Activated CD8-positive, alpha-beta memory T cell treated with anti-CD3 and anti-CD28 coated beads, Interleukin-2, amount 10 ng/mL, durations not matched to agents 7 days and 5 days (primary cell): ENCODE measurements at regions not wholly inside any gene's neighbourhood (a gene's known extent, or its start where the extent isn't known, plus 50 kb on each side); places are given as distances from the start of the nearest gene placed in this dataset.

Experiments
- ATAC-seq: fragments of 150-1000 bp; cut with Tn5 transposase; one replicate; pipeline ENCODE4 v1.10.0; 2021; ENCODE audit warnings: moderate library complexity
- CTCF ChIA-PET: fragments of 350-600 bp; sonication (Branson Sonifier 250); formaldehyde crosslinking; loops from one replicate; lab custom pipeline; 2021; ENCODE audit warnings: antibody characterized with exemption; lab: Charles Lee
- DNase-seq: peaks from one replicate; pipeline ENCODE4 v3.0.0-alpha.2; 2020
- H3K27ac Mint-ChIP-seq: one replicate; pipeline ENCODE4 v1.8.0; 2021; ENCODE audit warnings: mild to moderate bottlenecking, mixed read lengths
- H3K27me3 Mint-ChIP-seq: one replicate; pipeline ENCODE4 v1.8.0; 2021; ENCODE audit warnings: mixed read lengths
- H3K36me3 Mint-ChIP-seq: one replicate; pipeline ENCODE4 v1.8.0; 2021; ENCODE audit warnings: mild to moderate bottlenecking, mixed read lengths
- H3K4me1 Mint-ChIP-seq: one replicate; pipeline ENCODE4 v1.8.0; 2021; ENCODE audit warnings: mixed read lengths
- H3K4me3 Mint-ChIP-seq: one replicate; pipeline ENCODE4 v1.8.0; 2021; ENCODE audit warnings: mild to moderate bottlenecking, moderate library complexity, mixed read lengths
- H3K9me3 Mint-ChIP-seq: one replicate; pipeline ENCODE4 v1.8.0; 2022; ENCODE audit warnings: low read depth, mixed read lengths

GRCh38 chr15:72978223-72978622, 74.0 kb upstream of the NEO1 start:
- peaks cover 49% of the 10 kb centered on the region for H3K27me3 Mint-ChIP-seq
- no peaks in the 10 kb centered on the region for H3K9me3 Mint-ChIP-seq
- ATAC-seq (no peak), DNase-seq (no peak)
- H3K4me1 Mint-ChIP-seq, result no peaks in the 10 kb centered on the region
- no peak overlapping the region for H3K4me3 Mint-ChIP-seq
- CTCF ChIA-PET, result no interaction called here
- no peak overlapping the region for H3K27ac Mint-ChIP-seq
- H3K36me3 Mint-ChIP-seq, result no peaks in the 10 kb centered on the region

DNA sequence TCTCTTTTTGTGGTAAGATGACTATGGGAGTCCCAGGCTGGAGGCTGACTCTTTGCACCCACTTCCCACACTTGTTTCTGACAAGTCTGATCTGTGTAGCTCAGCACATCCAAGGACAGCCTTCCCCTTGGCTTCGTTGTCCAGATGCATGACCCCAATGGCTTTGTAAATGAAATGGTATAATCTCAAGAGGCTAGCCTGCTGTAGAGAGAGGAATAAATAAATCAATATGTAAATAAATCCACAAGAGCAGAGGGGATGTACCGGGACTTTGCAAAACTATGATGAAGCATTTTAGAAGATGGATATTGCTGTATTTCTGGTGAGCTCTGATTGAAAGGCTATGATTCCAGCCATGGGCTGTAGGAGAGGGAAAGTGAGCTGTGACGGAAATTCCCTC, 79.9 kb upstream of the NEO1 start:
- Mint-ChIP-seq H3K27ac (no peak overlapping the region), H3K27me3 (peaks cover 44% of the 10 kb centered on the region), H3K4me1 (no peaks in the 10 kb centered on the region), H3K4me3 (no peak overlapping the region), H3K36me3 (no peaks in the 10 kb centered on the region), H3K9me3 (no peaks in the 10 kb centered on the region)
- DNase-seq (no peak), ATAC-seq (no peak)
- CTCF ChIA-PET, result no interaction called here

DNA sequence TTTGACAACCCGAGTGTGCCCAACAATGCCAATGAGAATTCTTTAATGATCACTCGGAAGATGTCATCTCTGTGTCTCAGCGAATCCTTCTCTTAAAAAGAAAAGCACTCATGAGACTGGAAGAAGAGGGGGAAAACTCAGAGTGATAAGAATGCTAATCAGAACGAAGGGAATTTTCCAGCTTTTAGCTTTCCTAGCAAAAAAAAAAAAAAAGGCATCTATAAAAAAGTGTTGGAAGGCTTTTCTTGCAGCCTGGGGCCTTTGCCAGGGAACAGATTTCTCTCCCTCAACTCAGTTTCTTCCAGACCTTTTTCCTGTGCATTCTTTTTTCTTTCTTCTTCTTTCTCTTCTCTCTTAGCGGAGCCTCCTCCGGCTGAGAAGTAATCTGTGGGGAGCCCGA, 80.5 kb upstream of the NEO1 start:
- Mint-ChIP-seq H3K27ac (no peak overlapping the region), H3K36me3 (no peaks in the 10 kb centered on the region), H3K4me1 (no peaks in the 10 kb centered on the region), H3K4me3 (no peak overlapping the region), H3K27me3 (peaks cover 41% of the 10 kb centered on the region), H3K9me3 (no peaks in the 10 kb centered on the region)
- DNase-seq (no peak), ATAC-seq (no peak)
- CTCF ChIA-PET, result no interaction called here

GRCh38 chr15:72970933-72971760, 81.1 kb upstream of the NEO1 start:
- CTCF ChIA-PET, result no interaction called here
- ATAC-seq (no peak), DNase-seq (no peak)
- H3K9me3 Mint-ChIP-seq, result no peaks in the 10 kb centered on the region
- no peaks in the 10 kb centered on the region for H3K36me3 Mint-ChIP-seq
- H3K27ac Mint-ChIP-seq, result no peak overlapping the region
- no peak overlapping the region for H3K4me3 Mint-ChIP-seq
- H3K4me1 Mint-ChIP-seq, result no peaks in the 10 kb centered on the region
- peaks cover 42% of the 10 kb centered on the region for H3K27me3 Mint-ChIP-seq

GRCh38 chr15:72968531-72968922, 83.7 kb upstream of the NEO1 start:
- H3K27ac Mint-ChIP-seq, result no peak overlapping the region
- CTCF ChIA-PET, result no interaction called here
- no peak for ATAC-seq
- H3K4me1 Mint-ChIP-seq, result peaks cover 6% of the 10 kb centered on the region
- H3K4me3 Mint-ChIP-seq, result no peak overlapping the region
- H3K27me3 Mint-ChIP-seq, result peaks cover 42% of the 10 kb centered on the region
- H3K9me3 Mint-ChIP-seq, result no peaks in the 10 kb centered on the region
- DNase-seq, result no peak
- no peaks in the 10 kb centered on the region for H3K36me3 Mint-ChIP-seq

DNA sequence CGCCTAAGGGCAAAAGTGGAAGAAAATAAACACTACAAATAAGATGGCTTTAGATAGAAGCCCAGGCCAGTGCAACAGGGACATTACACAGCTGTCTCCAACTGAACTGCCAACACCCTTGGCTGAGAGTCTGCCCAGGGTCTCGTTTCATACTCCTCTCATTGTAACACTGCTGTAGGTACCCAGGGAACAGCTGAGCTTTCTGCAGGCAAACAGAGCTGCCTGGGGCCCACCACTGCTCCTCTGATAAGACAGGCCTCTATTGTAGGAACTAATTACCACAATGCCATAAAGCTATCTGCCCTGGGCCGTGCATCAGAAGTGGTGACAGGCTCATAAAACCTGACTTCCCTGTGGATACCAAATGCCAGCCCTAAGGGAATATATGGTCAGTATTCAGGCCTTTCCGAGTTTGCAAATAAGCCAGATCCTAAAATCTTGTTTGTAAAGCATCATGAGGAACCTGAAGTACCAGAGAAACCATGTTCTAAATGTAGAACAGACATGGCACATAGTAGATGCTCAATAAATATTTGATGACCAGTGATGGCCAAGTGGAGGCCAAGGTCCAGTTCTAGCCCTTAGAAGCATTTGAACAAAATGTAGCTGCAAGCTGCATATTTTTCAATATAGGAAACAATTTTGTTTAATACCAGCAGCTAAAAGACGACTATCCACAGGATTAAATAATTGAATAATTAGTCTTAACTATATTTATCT, 84.3 kb upstream of the NEO1 start:
- Mint-ChIP-seq H3K9me3 (no peaks in the 10 kb centered on the region), H3K4me3 (no peak overlapping the region), H3K27ac (no peak overlapping the region), H3K4me1 (peaks cover 6% of the 10 kb centered on the region), H3K27me3 (peaks cover 41% of the 10 kb centered on the region), H3K36me3 (no peaks in the 10 kb centered on the region)
- CTCF ChIA-PET, result interaction anchor here (0.6 kb wide), 1 partner anchor 1621 kb away, joined by 5 read pairs; no protein-coding TSS in a partner anchor
- ATAC-seq (no peak), DNase-seq (no peak)

DNA sequence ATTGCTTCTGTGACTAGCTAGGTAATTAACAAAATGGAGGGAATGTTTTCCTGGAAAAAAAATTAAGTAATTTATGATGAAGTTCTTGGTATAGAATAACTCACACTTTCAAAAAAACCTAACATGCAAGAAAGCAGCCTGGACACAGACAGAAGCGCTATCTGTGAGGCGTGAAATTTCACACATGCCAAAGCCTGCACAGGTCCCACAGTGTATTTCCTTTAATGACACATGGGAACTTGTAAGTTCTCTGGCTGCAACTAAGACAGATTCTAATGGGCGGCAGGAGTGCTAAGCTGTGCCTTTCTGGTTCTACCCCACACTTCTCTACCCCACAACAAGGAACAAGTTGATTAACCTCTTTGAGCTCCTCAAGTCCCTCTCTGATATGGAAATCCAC, 84.9 kb upstream of the NEO1 start:
- no peak for ATAC-seq
- Mint-ChIP-seq H3K4me3 (no peak overlapping the region), H3K27me3 (peaks cover 41% of the 10 kb centered on the region), H3K36me3 (no peaks in the 10 kb centered on the region), H3K27ac (no peak overlapping the region), H3K4me1 (peaks cover 6% of the 10 kb centered on the region), H3K9me3 (no peaks in the 10 kb centered on the region)
- no peak for DNase-seq
- CTCF ChIA-PET, result no interaction called here

DNA sequence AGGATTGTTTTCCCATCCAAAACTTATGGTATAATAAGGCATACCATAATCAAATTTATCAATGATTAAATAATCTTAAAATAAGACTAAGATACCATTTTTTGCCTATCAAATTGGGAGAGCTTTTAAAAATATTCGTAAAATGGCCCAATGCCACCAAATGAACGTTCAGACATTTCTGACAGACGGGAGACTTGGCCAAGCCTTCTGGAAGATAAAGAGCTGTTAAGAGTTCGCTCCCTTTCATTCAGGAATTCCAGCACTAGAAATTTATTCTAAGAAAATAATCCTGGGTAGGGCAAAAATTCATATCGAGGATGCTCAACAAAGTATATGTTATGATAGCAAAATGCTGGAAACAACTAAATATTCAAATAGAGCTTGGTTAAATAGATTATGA, 85.6 kb upstream of the NEO1 start:
- Mint-ChIP-seq H3K4me1 (peaks cover 10% of the 10 kb centered on the region), H3K27ac (no peak overlapping the region), H3K9me3 (no peaks in the 10 kb centered on the region), H3K36me3 (no peaks in the 10 kb centered on the region), H3K4me3 (no peak overlapping the region), H3K27me3 (peaks cover 41% of the 10 kb centered on the region)
- CTCF ChIA-PET, result no interaction called here
- DNase-seq (no peak), ATAC-seq (no peak)

- no peak for ATAC-seq
- Mint-ChIP-seq H3K4me3 (no peak overlapping the region), H3K9me3 (no peaks in the 10 kb centered on the region), H3K4me1 (peaks cover 10% of the 10 kb centered on the region), H3K27ac (no peak overlapping the region), H3K36me3 (no peaks in the 10 kb centered on the region), H3K27me3 (peaks cover 31% of the 10 kb centered on the region)
- CTCF ChIA-PET, result no interaction called here
- no peak for DNase-seq
Observed at GRCh38 chr15:72965671-72966070, 86.6 kb upstream of the NEO1 start.

GRCh38 chr15:72964542-72964941, 87.7 kb upstream of the NEO1 start:
- H3K27ac Mint-ChIP-seq, result no peak overlapping the region
- H3K36me3 Mint-ChIP-seq, result no peaks in the 10 kb centered on the region
- H3K4me1 Mint-ChIP-seq, result peaks cover 10% of the 10 kb centered on the region
- CTCF ChIA-PET, result no interaction called here
- DNase-seq (no peak), ATAC-seq (no peak)
- H3K27me3 Mint-ChIP-seq, result peaks cover 21% of the 10 kb centered on the region
- H3K9me3 Mint-ChIP-seq, result no peaks in the 10 kb centered on the region
- no peak overlapping the region for H3K4me3 Mint-ChIP-seq

DNA sequence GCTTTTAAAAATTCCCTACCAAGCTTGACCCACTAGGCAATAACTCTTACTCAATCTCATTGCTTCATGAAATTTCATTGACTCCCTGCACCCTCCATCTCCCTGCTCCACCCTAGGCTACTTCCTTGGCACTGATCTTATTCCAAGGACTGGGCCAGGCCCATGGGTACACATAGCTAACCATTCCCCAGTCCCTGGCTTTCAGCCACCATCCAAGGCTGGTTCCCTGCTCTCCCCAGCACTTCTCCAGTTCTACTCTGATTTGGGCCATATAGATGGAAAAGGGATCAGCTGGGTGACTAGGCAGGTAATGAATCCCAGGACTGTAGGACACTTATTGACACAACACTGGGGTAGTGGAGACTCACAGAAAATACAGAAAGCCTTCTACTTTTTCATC, 88.1 kb upstream of the NEO1 start:
- no peaks in the 10 kb centered on the region for H3K9me3 Mint-ChIP-seq
- CTCF ChIA-PET, result no interaction called here
- no peak overlapping the region for H3K27ac Mint-ChIP-seq
- H3K4me3 Mint-ChIP-seq, result no peak overlapping the region
- no peak for DNase-seq
- H3K27me3 Mint-ChIP-seq, result peaks cover 22% of the 10 kb centered on the region
- no peaks in the 10 kb centered on the region for H3K36me3 Mint-ChIP-seq
- H3K4me1 Mint-ChIP-seq, result peaks cover 10% of the 10 kb centered on the region
- no peak for ATAC-seq

DNA sequence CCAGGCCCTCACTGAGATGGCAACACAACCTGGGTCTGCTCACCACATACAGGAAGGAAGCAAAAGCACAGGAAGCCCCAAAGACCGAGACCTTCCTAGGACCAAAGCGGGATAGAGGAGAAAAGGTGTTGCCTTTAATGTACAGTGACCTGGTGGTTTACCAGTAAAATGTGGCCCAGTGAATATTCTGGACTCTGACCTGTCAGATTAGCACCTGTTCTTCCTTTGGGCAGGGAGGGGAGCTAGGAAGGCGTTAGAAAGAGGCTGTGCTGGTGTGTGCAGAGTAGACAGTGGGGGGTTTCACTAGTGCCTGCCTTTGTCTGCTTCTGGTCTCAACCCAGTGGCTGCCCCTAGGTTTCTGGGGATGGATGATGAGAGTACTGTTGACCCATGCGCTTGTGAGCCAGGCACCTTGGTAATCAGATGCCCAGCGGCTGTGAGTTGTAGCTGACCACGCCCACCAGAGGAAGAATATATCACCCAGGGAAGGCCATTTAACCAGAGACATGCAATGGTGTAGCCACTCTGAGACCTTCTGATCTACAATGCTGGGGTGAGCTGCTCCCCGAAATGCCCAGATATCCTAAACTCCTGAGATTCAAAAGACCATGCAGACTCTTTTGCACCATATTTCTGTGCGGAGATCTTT, 90.1 kb upstream of the NEO1 start:
- Mint-ChIP-seq H3K27ac (no peak overlapping the region), H3K4me3 (no peak overlapping the region)
- CTCF ChIA-PET, result no interaction called here

DNA sequence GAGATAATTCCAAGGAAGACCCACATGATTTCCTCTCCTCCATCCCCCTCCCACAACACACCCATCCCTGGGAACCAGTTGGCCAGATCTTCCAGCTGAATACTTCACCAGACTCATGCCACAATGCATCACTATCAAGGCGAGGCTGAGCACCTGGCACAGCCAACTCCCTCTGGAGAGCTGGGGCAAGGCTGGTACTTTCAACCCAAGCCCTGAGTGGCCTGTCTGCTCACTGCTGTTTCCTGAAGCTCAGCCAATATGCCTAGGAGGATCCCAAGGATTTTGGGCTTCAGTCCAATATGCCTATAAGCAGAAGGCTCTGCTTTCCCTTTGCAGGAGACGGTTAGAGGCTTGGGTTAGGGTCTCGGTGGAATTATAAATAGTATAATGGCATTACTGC, 90.9 kb upstream of the NEO1 start:
- Mint-ChIP-seq H3K4me1 (peaks cover 10% of the 10 kb centered on the region), H3K36me3 (no peaks in the 10 kb centered on the region), H3K27ac (no peak overlapping the region), H3K9me3 (no peaks in the 10 kb centered on the region), H3K4me3 (no peak overlapping the region), H3K27me3 (peaks cover 18% of the 10 kb centered on the region)
- CTCF ChIA-PET, result no interaction called here
- ATAC-seq (no peak), DNase-seq (no peak)

More for the DNA sequence above, 90.1 kb upstream of the NEO1 start:
- H3K36me3 Mint-ChIP-seq, result no peaks in the 10 kb centered on the region
- H3K27me3 Mint-ChIP-seq, result peaks cover 13% of the 10 kb centered on the region
- peaks cover 10% of the 10 kb centered on the region for H3K4me1 Mint-ChIP-seq
- DNase-seq (no peak), ATAC-seq (no peak)
- no peaks in the 10 kb centered on the region for H3K9me3 Mint-ChIP-seq

DNA sequence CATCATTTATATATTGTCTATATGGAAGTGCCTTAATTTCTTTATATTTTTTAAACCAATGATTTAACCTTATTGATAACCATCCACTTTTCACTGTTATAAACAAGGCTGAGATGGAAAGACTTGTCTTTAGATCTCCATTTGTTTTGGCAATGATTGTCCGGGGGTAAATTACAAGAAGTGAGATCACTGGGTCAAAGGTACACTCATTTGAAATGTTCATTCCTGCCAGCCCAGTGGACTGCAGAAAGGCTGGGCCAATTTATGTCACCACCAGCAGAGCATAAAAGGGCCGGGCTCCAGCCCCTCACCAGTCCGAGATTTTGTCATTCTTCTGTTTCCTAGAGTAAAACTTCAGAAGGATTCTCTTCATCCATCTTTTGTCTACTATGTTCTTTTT, 93.6 kb upstream of the NEO1 start:
- no peak for DNase-seq
- ATAC-seq, result no peak
- no peak overlapping the region for H3K4me3 Mint-ChIP-seq
- no peaks in the 10 kb centered on the region for H3K36me3 Mint-ChIP-seq
- H3K9me3 Mint-ChIP-seq, result no peaks in the 10 kb centered on the region
- H3K4me1 Mint-ChIP-seq, result peaks cover 4% of the 10 kb centered on the region
- CTCF ChIA-PET, result no interaction called here
- H3K27ac Mint-ChIP-seq, result no peak overlapping the region
- H3K27me3 Mint-ChIP-seq, result peaks cover 11% of the 10 kb centered on the region
